Keratinocyte (primary cell): ENCODE measurements at regions not wholly inside any gene's neighbourhood (a gene's known extent, or its start where the extent isn't known, plus 50 kb on each side); places are given as distances from the start of the nearest gene placed in this dataset.

ENCODE experiments used
- DNase-seq: peaks from one replicate; pipeline ENCODE4 v3.0.0-alpha.2; 2011; ENCODE audit warnings: low read depth, missing footprints, low spot score
- FAIRE-seq: peaks from 2 replicates; lab custom pipeline; 2011; peaks lifted over from hg19 to GRCh38; lab: Jason Lieb, UNC
- H2AFZ ChIP-seq: 2 replicates; pipeline ENCODE4 v1.6.0; 2012; ENCODE audit warnings: low read length, control low read depth, inconsistent platforms; ENCODE audit not compliant: control insufficient read depth
- H3K27ac ChIP-seq: 2 replicates; pipeline ENCODE4 v1.5.1; 2011; ENCODE audit warnings: low read length; ENCODE audit not compliant: control insufficient read depth, insufficient read depth
- H3K27me3 ChIP-seq: 3 replicates; pipeline ENCODE4 v1.6.0; 2011; ENCODE audit warnings: low read length; ENCODE audit not compliant: control insufficient read depth, insufficient read depth; ENCODE audit errors: extremely low read depth
- H3K36me3 ChIP-seq, 2 experiments: 2 replicates in 1 of 2; 3 replicates in 1 of 2; pipeline ENCODE4 v1.5.1; 2011; ENCODE audit warnings: low read length in 2 of 2, mild to moderate bottlenecking in 1 of 2; ENCODE audit not compliant: control insufficient read depth in 2 of 2, insufficient read depth in 2 of 2; ENCODE audit errors: extremely low read depth in 1 of 2
- H3K4me1 ChIP-seq: 3 replicates; pipeline ENCODE4 v1.5.1; 2011; ENCODE audit warnings: low read length; ENCODE audit not compliant: control insufficient read depth, insufficient read depth; ENCODE audit errors: extremely low read depth
- H3K4me2 ChIP-seq: 3 replicates; pipeline ENCODE4 v1.6.0; 2011; ENCODE audit warnings: low read depth, low read length; ENCODE audit not compliant: control insufficient read depth, insufficient read depth; ENCODE audit errors: extremely low read depth
- H3K4me3 ChIP-seq, 3 experiments: fragments of 200-600 bp in 1 of 3; sonication (generic) in 1 of 3; 2 replicates in 2 of 3; 3 replicates in 1 of 3; pipeline ENCODE4 v1.5.1; 2011 to 2016; ENCODE audit warnings: low read length in 3 of 3, mild to moderate bottlenecking in 3 of 3, control low read depth in 2 of 3, inconsistent platforms in 1 of 3, low read depth in 1 of 3, mixed read lengths in 1 of 3, mixed run types in 1 of 3, moderate library complexity in 1 of 3; ENCODE audit not compliant: control insufficient read depth in 2 of 3, insufficient read depth in 2 of 3; ENCODE audit errors: extremely low read depth in 1 of 3
- H3K79me2 ChIP-seq: 2 replicates; pipeline ENCODE4 v1.6.0; 2012; ENCODE audit warnings: low read length; ENCODE audit not compliant: control insufficient read depth, insufficient read depth
- H3K9ac ChIP-seq: 3 replicates; pipeline ENCODE4 v1.6.0; 2011; ENCODE audit warnings: low read length; ENCODE audit not compliant: control insufficient read depth, insufficient read depth; ENCODE audit errors: extremely low read depth
- H3K9me1 ChIP-seq: 3 replicates; pipeline ENCODE4 v1.6.0; 2011; ENCODE audit warnings: low read length; ENCODE audit not compliant: control insufficient read depth, insufficient read depth; ENCODE audit errors: extremely low read depth
- H3K9me3 ChIP-seq: 2 replicates; pipeline ENCODE4 v1.5.1; 2012; ENCODE audit warnings: low read depth, low read length; ENCODE audit not compliant: control insufficient read depth
- H4K20me1 ChIP-seq: 3 replicates; pipeline ENCODE4 v1.6.0; 2011; ENCODE audit warnings: low read length; ENCODE audit not compliant: control insufficient read depth, insufficient read depth; ENCODE audit errors: extremely low read depth
- EZH2 ChIP-seq: IDR thresholded peaks from one replicate; pipeline ENCODE4 v1.6.1; 2012; ENCODE audit warnings: inconsistent platforms, mild to moderate bottlenecking, low read length, moderate library complexity
- dilution Hi-C: fragments of 300-500 bp; cut with MboI; formaldehyde crosslinking; loops from one replicate; pipeline ENCODE4 v1.7.0; 2020; ENCODE audit warnings: low sequenced_read_pairs; ENCODE audit not compliant: extremely low pct_ligation_motif_present
- TF ChIP-seq, protein P1 (sequence below), 3 experiments: IDR thresholded peaks in 1 of 3; conservative IDR thresholded peaks in 1 of 3; optimal IDR thresholded peaks in 1 of 3; 2 replicates in 2 of 3; 3 replicates in 1 of 3; pipeline versions ENCODE3 to v1.5.1; 2011; ENCODE audit warnings: low read length in 3 of 3, mild to moderate bottlenecking in 3 of 3, moderate library complexity in 2 of 3, control low read depth in 1 of 3, inconsistent platforms in 1 of 3; ENCODE audit not compliant: insufficient read depth in 2 of 3; ENCODE audit errors: extremely low read depth in 1 of 3

DNA sequence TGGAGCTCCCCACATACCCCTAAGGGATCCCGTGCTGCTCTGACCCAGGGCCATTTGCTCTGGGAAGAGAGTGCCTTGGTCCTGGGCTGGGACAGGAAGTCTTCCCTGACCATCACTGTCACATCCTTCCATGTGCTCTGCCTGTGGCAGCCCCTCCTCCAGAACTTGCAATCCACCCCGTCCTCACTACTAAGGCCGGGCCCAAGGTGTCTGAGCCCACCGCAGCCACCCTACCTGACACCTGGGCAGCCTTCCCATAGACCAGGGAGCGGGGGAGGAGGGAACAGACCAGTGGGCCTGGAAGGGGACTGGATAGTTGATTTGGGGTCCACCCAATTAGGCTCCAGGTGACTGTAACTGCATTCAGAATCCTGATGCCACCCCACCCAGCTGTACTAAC lies 117.5 kb upstream of the CRHR1 start:
- no peaks in the 10 kb centered on the region for H3K36me3 ChIP-seq
- no peak overlapping the region for H3K9ac ChIP-seq
- no peak for DNase-seq
- H3K27me3 ChIP-seq, result no peaks in the 10 kb centered on the region
- no peak overlapping the region for H3K4me2 ChIP-seq
- H3K9me1 ChIP-seq, result no peaks in the 10 kb centered on the region
- no peaks in the 10 kb centered on the region for H4K20me1 ChIP-seq
- H3K27ac ChIP-seq, result no peak overlapping the region
- no peaks in the 10 kb centered on the region for H3K79me2 ChIP-seq
- H3K4me1 ChIP-seq, result no peaks in the 10 kb centered on the region
- FAIRE-seq, result no peak
- dilution Hi-C loops, result no loop called here
- H3K9me3 ChIP-seq, result no peaks in the 10 kb centered on the region
- TF ChIP-seq, protein P1, sequence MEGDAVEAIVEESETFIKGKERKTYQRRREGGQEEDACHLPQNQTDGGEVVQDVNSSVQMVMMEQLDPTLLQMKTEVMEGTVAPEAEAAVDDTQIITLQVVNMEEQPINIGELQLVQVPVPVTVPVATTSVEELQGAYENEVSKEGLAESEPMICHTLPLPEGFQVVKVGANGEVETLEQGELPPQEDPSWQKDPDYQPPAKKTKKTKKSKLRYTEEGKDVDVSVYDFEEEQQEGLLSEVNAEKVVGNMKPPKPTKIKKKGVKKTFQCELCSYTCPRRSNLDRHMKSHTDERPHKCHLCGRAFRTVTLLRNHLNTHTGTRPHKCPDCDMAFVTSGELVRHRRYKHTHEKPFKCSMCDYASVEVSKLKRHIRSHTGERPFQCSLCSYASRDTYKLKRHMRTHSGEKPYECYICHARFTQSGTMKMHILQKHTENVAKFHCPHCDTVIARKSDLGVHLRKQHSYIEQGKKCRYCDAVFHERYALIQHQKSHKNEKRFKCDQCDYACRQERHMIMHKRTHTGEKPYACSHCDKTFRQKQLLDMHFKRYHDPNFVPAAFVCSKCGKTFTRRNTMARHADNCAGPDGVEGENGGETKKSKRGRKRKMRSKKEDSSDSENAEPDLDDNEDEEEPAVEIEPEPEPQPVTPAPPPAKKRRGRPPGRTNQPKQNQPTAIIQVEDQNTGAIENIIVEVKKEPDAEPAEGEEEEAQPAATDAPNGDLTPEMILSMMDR (optimal IDR thresholded peaks at IDR 0.05 in 1 of 3, IDR thresholded peaks at IDR 0.05 in 1 of 3, conservative IDR thresholded peaks at IDR 0.05 in 1 of 3; ENCODE audit: extremely low read depth in 1 of 3, insufficient read depth in 2 of 3, low read length in 3 of 3), result no peak
- TF ChIP-seq EZH2, result no peak
- H3K4me3 ChIP-seq, result no peak overlapping the region
- H2AFZ ChIP-seq, result no peak overlapping the region

DNA sequence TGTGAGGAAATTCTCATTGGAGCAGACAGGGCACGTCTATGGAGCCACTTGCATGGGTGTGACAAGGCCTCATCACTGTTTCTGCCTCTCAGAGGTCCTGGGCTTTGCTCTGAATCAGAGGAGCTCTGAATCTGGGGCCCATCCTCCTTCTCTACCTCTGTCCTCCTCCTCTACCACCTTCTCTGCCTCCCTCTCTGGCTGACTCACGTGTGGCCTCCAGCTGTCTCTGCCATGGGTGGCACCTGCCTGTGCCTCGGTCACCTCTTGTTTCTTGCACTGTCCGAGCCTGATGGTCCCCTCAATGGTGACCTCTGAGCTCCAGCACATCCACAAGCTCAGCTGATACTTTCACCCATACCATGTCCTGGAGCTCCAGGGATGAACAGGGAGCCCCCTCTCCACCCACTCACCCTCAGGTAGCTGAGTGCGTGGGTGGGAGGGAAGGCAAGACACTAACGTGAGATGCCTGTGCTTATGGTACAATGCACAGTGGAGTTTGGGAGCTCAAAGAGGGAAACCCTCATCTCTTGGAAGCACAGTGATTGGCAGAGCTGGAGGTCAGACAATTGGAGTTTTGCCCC lies 116.4 kb upstream of the CRHR1 start:
- TF ChIP-seq, protein P1 (optimal IDR thresholded peaks at IDR 0.05 in 1 of 3, IDR thresholded peaks at IDR 0.05 in 1 of 3, conservative IDR thresholded peaks at IDR 0.05 in 1 of 3; ENCODE audit: extremely low read depth in 1 of 3, insufficient read depth in 2 of 3, low read length in 3 of 3), result no peak
- TF ChIP-seq EZH2, result no peak
- Histone ChIP-seq H3K36me3 (no peaks in the 10 kb centered on the region), H3K9me1 (no peaks in the 10 kb centered on the region), H2AFZ (no peak overlapping the region), H3K4me3 (no peak overlapping the region), H3K27ac (no peak overlapping the region), H3K27me3 (no peaks in the 10 kb centered on the region), H3K4me1 (no peaks in the 10 kb centered on the region), H3K9me3 (no peaks in the 10 kb centered on the region), H3K79me2 (no peaks in the 10 kb centered on the region), H3K9ac (no peak overlapping the region), H4K20me1 (no peaks in the 10 kb centered on the region), H3K4me2 (no peak overlapping the region)
- DNase-seq (no peak), FAIRE-seq (no peak)
- dilution Hi-C loops, result no loop called here
